ENCODE measurements at regions not wholly inside any gene's neighbourhood (a gene's known extent, or its start where the extent isn't known, plus 50 kb on each side); places are given as distances from the start of the nearest gene placed in this dataset.

GRCh38 chr19:28603453-28603852 is 609.5 kb downstream of the UQCRFS1 start:
- TF ChIP-seq POLR2AphosphoS5 (IDR thresholded peaks at IDR 0.05; ENCODE audit: low read depth, low read length) (no peak), POLR2A (IDR thresholded peaks at IDR 0.05; ENCODE audit: low read depth, low read length) (no peak), PAX5 (IDR thresholded peaks at IDR 0.05; ENCODE audit: insufficient read depth, low read length, severe bottlenecking) (no peak), TAF1 (IDR thresholded peaks at IDR 0.05; ENCODE audit: low read depth, low read length) (no peak), SPI1 (IDR thresholded peaks at IDR 0.05; ENCODE audit: low read depth, low read length) (no peak), POU2F2 (IDR thresholded peaks at IDR 0.05; ENCODE audit: low read depth, low read length) (no peak)

All from GM12891 (cell line).